Gastrocnemius medialis (tissue), 4 donors: ENCODE measurements at regions not wholly inside any gene's neighbourhood (a gene's known extent, or its start where the extent isn't known, plus 50 kb on each side); places are given as distances from the start of the nearest gene placed in this dataset.
"Not testable (repeated sequence)": the region's sequence is repeated elsewhere in the genome, so short reads cannot be mapped to it uniquely, and the experiment has no call there.

Experiments
- ATAC-seq, 2 donors: fragments of 150-250 bp; one replicate each; pipeline ENCODE4 v1.9.1; 2016
- DNase-seq, 2 donors: peaks; one replicate each; pipeline ENCODE4 v3.0.0-alpha.2; 2019
- H3K27ac ChIP-seq, 4 donors: fragments of 200-600 bp; sonication (generic); 1 replicate in 1 of 4; 2 replicates in 3 of 4; pipeline ENCODE4 v1.5.1; 2016 to 2018; ENCODE audit warnings: mild to moderate bottlenecking in 2 of 4, moderate library complexity in 1 of 4
- H3K27me3 ChIP-seq, 3 donors: fragments of 200-600 bp; sonication (generic) in 2 of 3; 1 replicate in 1 of 3; 2 replicates in 2 of 3; pipeline versions ENCODE4 v1.5.1 to v1.6.0; 2016 to 2019; ENCODE audit warnings: mild to moderate bottlenecking in 1 of 3, moderate library complexity in 1 of 3
- H3K36me3 ChIP-seq, 2 donors: fragments of 200-600 bp; sonication (generic) in 1 of 2; one replicate each; pipeline ENCODE4 v1.5.1; 2017 to 2018
- H3K4me1 ChIP-seq, 2 donors: fragments of 200-600 bp; sonication (generic) in 1 of 2; one replicate each; pipeline ENCODE4 v1.5.1; 2016 to 2017; ENCODE audit warnings: mild to moderate bottlenecking in 2 of 2
- H3K4me3 ChIP-seq, 4 donors: fragments of 200-600 bp; sonication (generic) in 3 of 4; 1 replicate in 1 of 4; 2 replicates in 3 of 4; pipeline ENCODE4 v1.5.1; 2016 to 2019; ENCODE audit warnings: mild to moderate bottlenecking in 2 of 4
- H3K9me3 ChIP-seq, 3 donors: fragments of 200-600 bp; sonication (generic) in 2 of 3; 1 replicate in 1 of 3; 2 replicates in 2 of 3; pipeline ENCODE4 v1.5.1; 2016 to 2019
- POLR2A ChIP-seq, 2 donors: fragments of 450-650 bp; IDR thresholded peaks; one replicate each; pipeline ENCODE4 v1.6.1; 2017; ENCODE audit warnings: antibody characterized with exemption in 2 of 2, mild to moderate bottlenecking in 2 of 2, moderate library complexity in 2 of 2
- in situ Hi-C, 4 donors: fragments of 200-750 bp; cut with MboI; loops; one replicate each; pipeline versions ENCODE4 v1.15.0 to v1.8.0; 2017; ENCODE audit warnings: low sequenced_read_pairs in 4 of 4
- intact Hi-C: fragments of 100-400 bp; cut with DNase I; formaldehyde crosslinking; loops from one replicate; pipeline ENCODE4 v1.15.1; 2023; ENCODE audit warnings: low total_unique reads
- TF ChIP-seq, protein P1 (sequence below), 5 experiments: fragments of 450-650 bp in 3 of 5; fragments of 200-600 bp in 2 of 5; sonication (generic) in 2 of 5; IDR thresholded peaks in 4 of 5; conservative IDR thresholded peaks in 1 of 5; 1 replicate in 4 of 5; 2 replicates in 1 of 5; pipeline ENCODE4 v1.5.1; 2016 to 2019; ENCODE audit warnings: antibody characterized with exemption in 5 of 5, mild to moderate bottlenecking in 3 of 5, moderate library complexity in 3 of 5

DNA sequence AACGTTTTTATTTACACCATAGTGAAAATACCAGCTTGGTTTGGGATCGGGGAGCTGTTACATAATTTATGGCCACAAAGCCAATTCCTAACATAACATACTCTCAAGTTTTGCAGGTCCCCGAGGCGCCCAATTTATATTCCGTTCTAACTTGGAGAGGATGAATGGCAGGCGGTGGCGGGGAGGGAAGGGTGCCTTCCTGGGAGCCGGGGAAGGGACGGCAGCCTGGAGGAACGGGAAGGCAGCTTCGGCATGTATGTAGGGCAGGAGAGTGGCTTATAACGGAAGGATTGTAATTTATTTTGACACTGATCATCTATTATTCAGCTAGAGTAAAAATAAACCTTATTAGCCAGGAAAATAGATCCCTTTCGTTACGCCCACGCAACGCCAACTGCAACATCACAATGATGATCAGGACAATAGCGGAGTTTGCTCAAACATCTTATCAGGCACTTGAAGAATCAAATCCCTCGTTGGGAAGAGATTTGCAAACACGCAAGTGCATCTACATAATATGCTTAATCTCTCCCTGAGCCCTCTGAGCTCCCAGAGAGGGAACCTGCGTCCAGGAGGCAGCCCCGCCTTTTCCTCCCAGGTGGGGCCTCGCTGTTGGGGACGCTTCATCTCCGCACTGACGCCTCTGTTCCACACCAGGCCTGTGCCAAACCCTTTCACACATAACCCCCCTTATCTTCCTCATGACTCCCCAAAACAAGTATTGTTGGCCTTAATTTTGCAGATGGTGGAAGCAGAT lies 93.7 kb upstream of the C1orf174 start:
- TF ChIP-seq POLR2A (IDR thresholded peaks at IDR 0.05) = no peak
- TF ChIP-seq, protein P1, sequence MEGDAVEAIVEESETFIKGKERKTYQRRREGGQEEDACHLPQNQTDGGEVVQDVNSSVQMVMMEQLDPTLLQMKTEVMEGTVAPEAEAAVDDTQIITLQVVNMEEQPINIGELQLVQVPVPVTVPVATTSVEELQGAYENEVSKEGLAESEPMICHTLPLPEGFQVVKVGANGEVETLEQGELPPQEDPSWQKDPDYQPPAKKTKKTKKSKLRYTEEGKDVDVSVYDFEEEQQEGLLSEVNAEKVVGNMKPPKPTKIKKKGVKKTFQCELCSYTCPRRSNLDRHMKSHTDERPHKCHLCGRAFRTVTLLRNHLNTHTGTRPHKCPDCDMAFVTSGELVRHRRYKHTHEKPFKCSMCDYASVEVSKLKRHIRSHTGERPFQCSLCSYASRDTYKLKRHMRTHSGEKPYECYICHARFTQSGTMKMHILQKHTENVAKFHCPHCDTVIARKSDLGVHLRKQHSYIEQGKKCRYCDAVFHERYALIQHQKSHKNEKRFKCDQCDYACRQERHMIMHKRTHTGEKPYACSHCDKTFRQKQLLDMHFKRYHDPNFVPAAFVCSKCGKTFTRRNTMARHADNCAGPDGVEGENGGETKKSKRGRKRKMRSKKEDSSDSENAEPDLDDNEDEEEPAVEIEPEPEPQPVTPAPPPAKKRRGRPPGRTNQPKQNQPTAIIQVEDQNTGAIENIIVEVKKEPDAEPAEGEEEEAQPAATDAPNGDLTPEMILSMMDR (IDR thresholded peaks at IDR 0.05 in 4 of 5, conservative IDR thresholded peaks at IDR 0.05 in 1 of 5) = no peak
- H3K4me1 ChIP-seq = no peaks in the 10 kb centered on the region
- peaks cover 0 to 4% (median 4%) of the 10 kb centered on the region in 3 donors for H3K27me3 ChIP-seq

DNA sequence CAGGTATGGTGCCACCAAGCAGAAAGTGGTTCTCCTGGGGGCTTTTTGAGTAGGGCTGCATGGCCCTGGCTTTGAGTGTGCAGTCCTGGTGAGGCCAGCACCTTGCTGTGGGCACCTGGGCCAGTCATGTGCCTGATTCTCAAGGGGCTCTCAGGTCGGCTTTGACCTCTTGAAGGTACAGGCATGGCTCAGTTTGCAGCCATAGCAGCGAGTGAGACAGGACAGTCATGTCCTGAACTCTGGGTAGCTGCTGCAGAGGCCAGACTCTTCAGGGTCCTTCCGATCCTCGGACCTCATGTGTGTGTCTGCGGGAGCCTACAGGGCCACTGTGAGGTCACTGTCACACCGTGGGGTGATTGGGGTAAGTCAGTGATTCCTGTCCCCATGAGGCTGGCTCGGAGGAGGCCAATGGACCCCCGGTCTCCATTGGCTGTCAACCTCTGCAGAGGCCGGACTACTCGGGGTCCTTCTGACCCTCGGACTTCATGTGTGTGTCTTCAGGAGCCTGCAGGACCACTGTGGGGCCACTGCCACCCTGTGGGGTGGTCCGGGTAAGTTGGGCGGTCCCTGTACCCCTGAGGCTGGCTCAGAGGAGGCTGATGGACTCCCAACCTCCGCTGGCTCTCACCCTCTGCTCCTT lies 95.2 kb upstream of the C1orf174 start:
- TF ChIP-seq, protein P1 (IDR thresholded peaks at IDR 0.05 in 4 of 5, conservative IDR thresholded peaks at IDR 0.05 in 1 of 5) = no peak
- TF ChIP-seq POLR2A (IDR thresholded peaks at IDR 0.05) = no peak
- no peak for DNase-seq

More for the DNA sequence above, 93.7 kb upstream of the C1orf174 start:
- Histone ChIP-seq H3K4me3 (no peak overlapping the region), H3K36me3 (no peaks in the 10 kb centered on the region), H3K9me3 (no peaks in the 10 kb centered on the region), H3K27ac (no peak overlapping the region)
- in situ Hi-C loops = no loop called here
- ATAC-seq = no peak
- no peak for DNase-seq
- intact Hi-C loops = no loop called here

DNA sequence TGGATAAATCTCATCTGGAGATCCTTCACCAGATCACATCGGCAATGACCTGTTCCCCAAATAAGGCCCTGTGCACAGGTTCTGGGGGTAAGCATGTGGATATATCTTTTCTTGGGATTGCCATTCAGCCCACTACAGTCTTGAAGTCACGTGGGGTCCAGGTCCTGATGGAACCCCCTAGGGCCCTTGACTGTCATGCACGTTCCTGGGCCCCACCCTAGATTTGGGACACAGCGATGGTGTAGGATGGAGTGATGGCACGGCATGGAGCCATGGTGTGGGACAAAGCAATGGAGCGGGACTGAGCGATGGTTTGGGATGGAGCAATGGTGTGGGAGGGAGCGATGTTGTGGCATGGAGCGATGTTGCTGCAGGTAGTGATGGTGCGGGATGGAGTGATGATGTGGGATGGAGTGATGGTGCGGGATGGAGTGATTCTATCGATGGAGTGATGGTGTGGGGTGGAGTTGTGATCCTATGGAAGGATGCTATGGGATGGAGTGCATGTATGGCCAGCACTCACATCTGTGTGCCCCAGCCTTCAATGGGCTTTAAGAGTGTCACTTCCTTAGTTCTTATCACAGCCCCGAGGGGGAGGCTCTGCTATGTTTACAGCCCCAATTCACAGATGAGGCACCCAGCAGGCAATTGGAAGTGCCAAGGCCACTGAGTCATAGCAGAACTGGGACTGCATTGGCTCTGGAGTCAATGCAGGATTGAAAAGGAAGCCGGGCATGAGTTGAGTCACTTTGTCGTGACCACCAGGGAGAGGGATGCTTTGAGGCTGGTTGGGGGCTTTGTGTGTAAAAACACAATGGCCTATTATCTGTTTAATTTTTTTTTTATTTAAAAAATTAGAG lies 97.0 kb upstream of the C1orf174 start:
- ATAC-seq (no peak), DNase-seq (no peak)
- H3K4me1 ChIP-seq = no peaks in the 10 kb centered on the region
- in situ Hi-C loops (no loop called here), intact Hi-C loops (no loop called here)
- H3K9me3 ChIP-seq = no peaks in the 10 kb centered on the region
- no peak overlapping the region for H3K27ac ChIP-seq
- no peak overlapping the region for H3K4me3 ChIP-seq
- peaks cover 5 to 10% (median 7%) of the 10 kb centered on the region in 3 donors for H3K27me3 ChIP-seq
- no peak for TF ChIP-seq POLR2A (IDR thresholded peaks at IDR 0.05)
- TF ChIP-seq, protein P1 (IDR thresholded peaks at IDR 0.05 in 4 of 5, conservative IDR thresholded peaks at IDR 0.05 in 1 of 5) = no peak
- H3K36me3 ChIP-seq = no peaks in the 10 kb centered on the region

More for the DNA sequence above, 95.2 kb upstream of the C1orf174 start:
- intact Hi-C loops (no loop called here), in situ Hi-C loops (no loop called here)
- peaks cover 0 to 8% (median 4%) of the 10 kb centered on the region in 3 donors for H3K27me3 ChIP-seq
- H3K4me1 ChIP-seq = no peaks in the 10 kb centered on the region
- H3K27ac ChIP-seq = no peak overlapping the region
- H3K9me3 ChIP-seq = no peaks in the 10 kb centered on the region
- H3K36me3 ChIP-seq = no peaks in the 10 kb centered on the region
- no peak for ATAC-seq
- H3K4me3 ChIP-seq = no peak overlapping the region

GRCh38 chr1:3998086-3998485 lies 98.0 kb upstream of the C1orf174 start:
- H3K36me3 ChIP-seq = no peaks in the 10 kb centered on the region
- H3K27me3 ChIP-seq = peaks cover 7 to 10% (median 7%) of the 10 kb centered on the region in 3 donors
- DNase-seq = no peak

DNA sequence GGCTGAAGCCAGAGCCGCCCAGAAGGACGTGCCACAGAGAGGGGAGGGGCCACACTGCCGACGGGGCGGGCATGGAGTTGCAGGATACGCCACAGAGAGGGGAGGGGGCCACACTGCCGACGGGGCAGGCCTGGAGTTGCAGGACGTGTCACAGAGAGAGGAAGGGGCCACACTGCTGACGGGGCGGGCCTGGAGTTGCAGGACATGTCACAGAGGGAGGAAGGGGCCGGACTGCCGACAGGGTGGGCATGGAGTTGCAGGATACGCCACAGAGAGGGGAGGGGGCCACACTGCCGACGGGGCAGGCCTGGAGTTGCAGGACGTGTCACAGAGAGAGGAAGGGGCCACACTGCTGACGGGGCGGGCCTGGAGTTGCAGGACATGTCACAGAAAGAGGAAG lies 99.4 kb upstream of the C1orf174 start:
- H3K9me3 ChIP-seq, H3K27ac ChIP-seq, ATAC-seq, H3K36me3 ChIP-seq, in situ Hi-C loops, intact Hi-C loops, H3K4me3 ChIP-seq, H3K27me3 ChIP-seq, DNase-seq, H3K4me1 ChIP-seq: not testable (repeated sequence)

More at GRCh38 chr1:3998086-3998485, 98.0 kb upstream of the C1orf174 start:
- Histone ChIP-seq H3K4me3 (no peak overlapping the region), H3K4me1 (no peaks in the 10 kb centered on the region), H3K9me3 (no peaks in the 10 kb centered on the region), H3K27ac (no peak overlapping the region)
- intact Hi-C loops = no loop called here
- in situ Hi-C loops = no loop called here
- no peak for ATAC-seq
- TF ChIP-seq, protein P1 (IDR thresholded peaks at IDR 0.05 in 4 of 5, conservative IDR thresholded peaks at IDR 0.05 in 1 of 5) = no peak
- TF ChIP-seq POLR2A (IDR thresholded peaks at IDR 0.05) = no peak
